ENCODE measurements at regions not wholly inside any gene's neighbourhood (a gene's known extent, or its start where the extent isn't known, plus 50 kb on each side); places are given as distances from the start of the nearest gene placed in this dataset.

DNA sequence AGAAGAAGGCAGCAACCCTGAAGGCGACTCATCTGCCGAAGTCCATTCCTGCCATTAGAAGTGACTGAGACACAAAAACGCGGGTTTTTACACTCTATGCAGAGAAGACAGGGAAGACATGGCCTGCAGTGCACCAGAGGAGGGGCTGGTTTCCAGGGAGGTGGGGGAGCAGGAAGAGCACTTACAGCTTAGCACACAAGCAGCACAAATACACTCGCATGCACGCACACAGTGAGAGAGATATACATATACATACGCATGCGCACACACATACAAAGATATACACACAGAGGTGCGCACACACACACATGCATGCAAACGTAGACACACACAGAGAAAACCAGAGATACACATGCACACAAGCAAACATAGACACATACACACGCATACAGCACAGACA is 210.9 kb upstream of the CSF3R start:
- Histone ChIP-seq H3K27me3 (ENCODE audit: low read depth) (peaks cover 31% of the 10 kb centered on the region), H3K4me3 (no peak overlapping the region), H3K27ac (no peak overlapping the region), H3K4me1 (no peaks in the 10 kb centered on the region), H3K9me3 (no peaks in the 10 kb centered on the region), H3K36me3 (no peaks in the 10 kb centered on the region)
- TF ChIP-seq, protein P1, sequence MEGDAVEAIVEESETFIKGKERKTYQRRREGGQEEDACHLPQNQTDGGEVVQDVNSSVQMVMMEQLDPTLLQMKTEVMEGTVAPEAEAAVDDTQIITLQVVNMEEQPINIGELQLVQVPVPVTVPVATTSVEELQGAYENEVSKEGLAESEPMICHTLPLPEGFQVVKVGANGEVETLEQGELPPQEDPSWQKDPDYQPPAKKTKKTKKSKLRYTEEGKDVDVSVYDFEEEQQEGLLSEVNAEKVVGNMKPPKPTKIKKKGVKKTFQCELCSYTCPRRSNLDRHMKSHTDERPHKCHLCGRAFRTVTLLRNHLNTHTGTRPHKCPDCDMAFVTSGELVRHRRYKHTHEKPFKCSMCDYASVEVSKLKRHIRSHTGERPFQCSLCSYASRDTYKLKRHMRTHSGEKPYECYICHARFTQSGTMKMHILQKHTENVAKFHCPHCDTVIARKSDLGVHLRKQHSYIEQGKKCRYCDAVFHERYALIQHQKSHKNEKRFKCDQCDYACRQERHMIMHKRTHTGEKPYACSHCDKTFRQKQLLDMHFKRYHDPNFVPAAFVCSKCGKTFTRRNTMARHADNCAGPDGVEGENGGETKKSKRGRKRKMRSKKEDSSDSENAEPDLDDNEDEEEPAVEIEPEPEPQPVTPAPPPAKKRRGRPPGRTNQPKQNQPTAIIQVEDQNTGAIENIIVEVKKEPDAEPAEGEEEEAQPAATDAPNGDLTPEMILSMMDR (IDR thresholded peaks at IDR 0.05): no peak
- no peak for ATAC-seq
- intact Hi-C loops (cut with DNase I): no loop called here
- no peak for DNase-seq

DNA sequence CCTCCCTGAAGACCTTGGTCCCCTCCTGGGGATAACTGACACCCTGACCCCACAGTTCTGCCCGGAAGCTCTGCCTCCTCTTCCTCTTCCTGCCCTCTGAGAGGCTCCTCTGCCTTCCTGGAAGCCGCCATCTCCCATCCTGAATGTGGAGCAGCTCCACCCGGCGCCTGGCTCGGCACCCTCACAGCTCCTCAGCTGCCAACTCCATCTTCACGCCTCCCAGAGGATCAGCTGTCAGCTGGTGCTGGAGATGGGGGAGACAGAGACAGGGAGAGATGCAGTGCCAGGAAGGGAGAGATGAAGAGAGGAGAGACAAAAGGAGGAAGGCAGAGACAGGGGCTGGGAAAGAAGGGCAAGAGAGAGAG is 210.4 kb upstream of the CSF3R start:
- H3K4me3 ChIP-seq: no peak overlapping the region
- H3K36me3 ChIP-seq: no peaks in the 10 kb centered on the region
- no peak overlapping the region for H3K27ac ChIP-seq
- H3K9me3 ChIP-seq: no peaks in the 10 kb centered on the region
- ATAC-seq (no peak), DNase-seq (no peak)
- H3K27me3 ChIP-seq (ENCODE audit: low read depth): peaks cover 31% of the 10 kb centered on the region
- intact Hi-C loops (cut with DNase I): no loop called here
- no peaks in the 10 kb centered on the region for H3K4me1 ChIP-seq
- TF ChIP-seq, protein P1 (IDR thresholded peaks at IDR 0.05): no peak

DNA sequence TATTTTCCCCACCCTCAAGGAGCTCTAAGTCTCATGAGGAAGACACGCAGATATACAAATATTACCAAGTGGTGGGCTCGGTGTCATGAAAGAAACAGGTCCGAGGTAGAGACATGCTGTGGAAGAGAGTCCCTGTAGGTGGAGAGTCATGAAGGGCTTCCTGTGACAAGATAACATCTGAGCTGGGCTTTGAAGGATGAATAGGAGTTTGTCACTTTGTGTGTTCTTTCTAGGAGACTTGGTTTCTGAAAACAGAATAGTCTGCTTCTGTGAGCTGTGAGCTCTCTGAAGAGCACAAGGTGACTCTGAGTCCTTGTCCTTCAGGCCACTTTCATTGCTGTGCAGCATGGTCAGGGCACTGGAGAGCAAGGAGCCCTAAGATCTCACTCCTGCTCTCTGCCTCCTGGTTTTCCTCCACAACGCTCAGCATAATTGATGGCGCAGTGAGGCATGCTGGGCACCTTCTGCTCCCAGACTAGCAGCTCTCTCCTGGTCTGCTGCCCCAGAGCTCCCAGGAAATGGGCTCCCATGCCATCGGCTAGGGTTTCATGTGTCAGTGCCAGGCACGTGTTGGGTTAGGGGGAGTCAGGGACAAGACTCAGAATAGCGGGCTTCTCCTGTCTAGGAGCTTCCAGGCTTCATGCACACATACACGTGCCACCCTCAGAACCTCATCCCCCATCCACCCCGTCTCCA is 209.9 kb upstream of the CSF3R start:
- ATAC-seq: no peak
- Histone ChIP-seq H3K36me3 (no peaks in the 10 kb centered on the region), H3K9me3 (no peaks in the 10 kb centered on the region), H3K4me1 (no peaks in the 10 kb centered on the region), H3K27me3 (ENCODE audit: low read depth) (peaks cover 31% of the 10 kb centered on the region), H3K4me3 (no peak overlapping the region), H3K27ac (no peak overlapping the region)
- TF ChIP-seq, protein P1 (IDR thresholded peaks at IDR 0.05): no peak
- intact Hi-C loops (cut with DNase I): no loop called here
- DNase-seq: no peak

DNA sequence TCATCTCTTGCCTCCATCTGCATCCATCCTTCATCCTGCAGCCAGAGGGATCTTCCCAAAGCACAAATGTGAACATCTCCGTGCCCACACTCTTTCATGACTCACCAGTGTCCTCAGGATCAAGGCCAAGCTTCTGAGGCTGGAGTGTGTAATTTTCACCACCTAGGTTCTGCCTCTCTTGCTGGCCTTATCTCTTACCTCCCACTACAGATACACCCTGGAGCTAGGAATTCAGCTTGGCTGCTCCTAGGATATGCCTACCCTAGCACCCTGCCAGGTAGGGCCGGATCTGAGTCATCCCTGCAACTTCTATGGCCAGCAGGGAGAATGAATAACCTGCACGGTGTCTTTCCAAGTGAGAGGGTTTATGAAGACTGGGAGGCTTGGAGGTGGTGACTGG is 208.7 kb upstream of the CSF3R start:
- H3K4me1 ChIP-seq: no peaks in the 10 kb centered on the region
- H3K9me3 ChIP-seq: no peaks in the 10 kb centered on the region
- ATAC-seq (peak in 1 of 2 donors; percentile 18), DNase-seq (no peak)
- TF ChIP-seq, protein P1 (IDR thresholded peaks at IDR 0.05): no peak
- peaks cover 36% of the 10 kb centered on the region for H3K27me3 ChIP-seq (ENCODE audit: low read depth)
- no peak overlapping the region for H3K27ac ChIP-seq
- no peaks in the 10 kb centered on the region for H3K36me3 ChIP-seq
- no peak overlapping the region for H3K4me3 ChIP-seq
- intact Hi-C loops (cut with DNase I): no loop called here

DNA sequence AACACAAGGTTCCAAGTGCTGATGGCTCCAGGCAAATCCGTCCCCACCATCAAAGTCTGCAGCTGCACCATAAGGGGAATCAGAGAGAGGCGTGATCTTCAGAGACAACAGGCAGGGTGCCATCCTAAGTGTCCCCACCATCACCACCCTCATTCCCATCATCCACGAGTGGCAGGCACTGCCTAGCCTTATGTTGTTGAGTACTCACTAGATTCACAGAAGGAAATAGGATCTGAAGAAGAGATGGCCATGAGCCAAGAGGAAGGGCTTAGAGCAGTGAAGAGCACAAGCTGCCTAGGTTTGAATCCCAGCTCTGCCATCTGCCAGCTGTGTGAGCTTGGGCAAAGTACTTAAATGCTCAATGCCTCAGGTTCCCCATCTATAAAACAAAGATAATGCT is 207.3 kb upstream of the CSF3R start:
- Histone ChIP-seq H3K4me3 (no peak overlapping the region), H3K4me1 (no peaks in the 10 kb centered on the region), H3K27me3 (ENCODE audit: low read depth) (peaks cover 36% of the 10 kb centered on the region), H3K9me3 (no peaks in the 10 kb centered on the region), H3K27ac (no peak overlapping the region), H3K36me3 (no peaks in the 10 kb centered on the region)
- intact Hi-C loops (cut with DNase I): no loop called here
- TF ChIP-seq, protein P1 (IDR thresholded peaks at IDR 0.05): no peak
- DNase-seq (no peak), ATAC-seq (no peak)

Data from lower lobe of right lung (tissue), 2 donors.